K562 (cell line): ENCODE measurements at regions not wholly inside any gene's neighbourhood (a gene's known extent, or its start where the extent isn't known, plus 50 kb on each side); places are given as distances from the start of the nearest gene placed in this dataset.

Source experiments
- E4F1 ChIP-seq: fragments of 250-450 bp; sonication (Bioruptor Pico); IDR thresholded peaks from 2 replicates; pipeline ENCODE4 v1.5.0; 2021; ENCODE audit warnings: mild to moderate bottlenecking, borderline replicate concordance
- GTF2A2 ChIP-seq: IDR thresholded peaks from 2 replicates; pipeline ENCODE4 v1.6.1; 2016; ENCODE audit warnings: mild to moderate bottlenecking, missing genetic modification characterization, missing compliant biosample characterization
- MTA3 ChIP-seq: fragments of 450-650 bp; formaldehyde crosslinking; IDR thresholded peaks from 2 replicates; pipeline ENCODE4 v1.6.1; 2017; ENCODE audit warnings: mild to moderate bottlenecking, borderline replicate concordance
- NELFE ChIP-seq: IDR thresholded peaks from 2 replicates; pipeline ENCODE4 v1.6.1; 2011; ENCODE audit warnings: mild to moderate bottlenecking; ENCODE audit not compliant: insufficient read depth, insufficient read length
- RBM25 ChIP-seq: fragments of 200-400 bp; formaldehyde crosslinking; IDR thresholded peaks from 2 replicates; pipeline ENCODE4 v1.6.1; 2018; ENCODE audit warnings: low read length, low read depth, moderate library complexity; ENCODE audit not compliant: severe bottlenecking
- SMARCE1 ChIP-seq: fragments of 450-650 bp; IDR thresholded peaks from 2 replicates; pipeline ENCODE4 v1.7.1; 2016; ENCODE audit warnings: mild to moderate bottlenecking
- SRSF1 ChIP-seq: fragments of 200-400 bp; formaldehyde crosslinking; IDR thresholded peaks from 2 replicates; pipeline ENCODE4 v1.6.1; 2017; ENCODE audit warnings: mild to moderate bottlenecking, low read depth, low read length, moderate library complexity
- TRIM24 ChIP-seq, 2 experiments: fragments of 450-650 bp; IDR thresholded peaks; 2 replicates each; pipeline ENCODE4 v1.6.1; 2016
- ZBTB1 ChIP-seq: sonication (generic); formaldehyde crosslinking; IDR thresholded peaks from 2 replicates; pipeline ENCODE4 v1.8.1; 2023; ENCODE audit warnings: missing genetic modification reagents, low read depth, mild to moderate bottlenecking, borderline replicate concordance
- ZFP91 ChIP-seq: sonication (generic); formaldehyde crosslinking; IDR thresholded peaks from 2 replicates; pipeline ENCODE4 v1.8.0; 2022; ENCODE audit warnings: mild to moderate bottlenecking, missing genetic modification reagents
- ZNF133 ChIP-seq: fragments of 250-450 bp; sonication (Bioruptor Pico); IDR thresholded peaks from 2 replicates; pipeline ENCODE4 v1.4.0; 2020; ENCODE audit warnings: mild to moderate bottlenecking
- TF ChIP-seq, protein P1 (sequence below): sonication (generic); formaldehyde crosslinking; IDR thresholded peaks from 2 replicates; pipeline ENCODE4 v1.4.0; 2020; ENCODE audit warnings: mild to moderate bottlenecking, missing genetic modification reagents
- TF ChIP-seq, protein P2 (sequence below): fragments of 250-450 bp; sonication (Bioruptor Pico); IDR thresholded peaks from 2 replicates; pipeline ENCODE4 v1.5.1; 2021; ENCODE audit warnings: mild to moderate bottlenecking
- TF ChIP-seq, protein P3 (sequence below): fragments of 250-450 bp; sonication (Bioruptor Pico); IDR thresholded peaks from 2 replicates; pipeline ENCODE4 v1.8.0; 2021; ENCODE audit warnings: mild to moderate bottlenecking, moderate library complexity

DNA sequence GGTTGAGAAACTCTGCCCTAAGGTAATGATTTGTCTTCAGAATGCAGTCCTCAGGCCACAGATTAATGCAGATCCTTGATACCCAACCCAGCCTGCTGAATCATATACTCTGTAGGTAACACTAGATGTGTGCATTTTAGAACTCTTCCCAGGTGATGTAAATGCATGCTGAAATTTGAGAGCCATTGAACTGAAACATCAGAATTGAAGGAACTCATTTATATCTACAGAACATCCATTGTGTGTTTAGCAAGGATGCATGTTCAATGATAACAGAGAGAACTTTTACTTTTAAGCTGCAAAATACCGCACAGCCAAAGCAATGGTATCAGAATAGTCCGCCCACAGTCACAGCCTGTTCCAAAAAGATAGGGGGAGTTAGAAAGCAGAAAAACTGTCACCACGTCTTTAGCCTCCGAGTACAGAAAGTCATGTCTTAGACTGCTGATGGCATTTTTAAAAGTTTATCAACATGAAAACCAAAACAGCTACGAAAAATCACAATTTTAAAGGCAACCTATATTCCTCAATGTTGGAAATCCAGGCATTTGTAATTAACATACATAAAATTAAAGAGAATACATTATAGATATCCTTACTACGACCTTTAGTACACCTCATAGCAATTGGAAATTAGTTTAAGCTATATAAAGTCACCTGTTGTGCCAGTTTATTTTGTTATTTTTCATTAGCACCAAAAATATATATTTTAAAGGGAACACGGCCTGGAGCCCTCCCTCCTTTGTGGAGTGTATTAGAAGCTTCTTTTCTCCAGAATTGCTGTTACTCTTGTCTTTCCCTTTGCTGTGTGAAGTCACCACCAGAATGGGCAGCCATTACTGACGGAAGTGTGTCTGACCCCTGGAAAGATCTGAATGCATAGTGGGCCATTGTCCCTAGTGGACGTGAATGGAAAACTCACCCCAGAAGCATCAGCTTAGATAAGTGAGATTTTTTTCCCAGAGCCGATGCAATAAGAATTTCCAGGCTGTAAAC lies 65.8 kb upstream of the PRKAR2B start (continued):
- 0 out of 2 replicates have a peak, but pooled peaks have one; percentile 52 for TF ChIP-seq ZFP91 (CRISPR knock-in tag)
- TF ChIP-seq ZBTB1 (CRISPR knock-in tag), result no peak
- TF ChIP-seq MTA3, result peak; percentile 74
- no peak for TF ChIP-seq NELFE
- no peak for TF ChIP-seq E4F1 (CRISPR knock-in tag)
- TF ChIP-seq, protein P1, sequence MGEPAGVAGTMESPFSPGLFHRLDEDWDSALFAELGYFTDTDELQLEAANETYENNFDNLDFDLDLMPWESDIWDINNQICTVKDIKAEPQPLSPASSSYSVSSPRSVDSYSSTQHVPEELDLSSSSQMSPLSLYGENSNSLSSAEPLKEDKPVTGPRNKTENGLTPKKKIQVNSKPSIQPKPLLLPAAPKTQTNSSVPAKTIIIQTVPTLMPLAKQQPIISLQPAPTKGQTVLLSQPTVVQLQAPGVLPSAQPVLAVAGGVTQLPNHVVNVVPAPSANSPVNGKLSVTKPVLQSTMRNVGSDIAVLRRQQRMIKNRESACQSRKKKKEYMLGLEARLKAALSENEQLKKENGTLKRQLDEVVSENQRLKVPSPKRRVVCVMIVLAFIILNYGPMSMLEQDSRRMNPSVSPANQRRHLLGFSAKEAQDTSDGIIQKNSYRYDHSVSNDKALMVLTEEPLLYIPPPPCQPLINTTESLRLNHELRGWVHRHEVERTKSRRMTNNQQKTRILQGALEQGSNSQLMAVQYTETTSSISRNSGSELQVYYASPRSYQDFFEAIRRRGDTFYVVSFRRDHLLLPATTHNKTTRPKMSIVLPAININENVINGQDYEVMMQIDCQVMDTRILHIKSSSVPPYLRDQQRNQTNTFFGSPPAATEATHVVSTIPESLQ (CRISPR knock-in tag), result no peak
- TF ChIP-seq, protein P2, sequence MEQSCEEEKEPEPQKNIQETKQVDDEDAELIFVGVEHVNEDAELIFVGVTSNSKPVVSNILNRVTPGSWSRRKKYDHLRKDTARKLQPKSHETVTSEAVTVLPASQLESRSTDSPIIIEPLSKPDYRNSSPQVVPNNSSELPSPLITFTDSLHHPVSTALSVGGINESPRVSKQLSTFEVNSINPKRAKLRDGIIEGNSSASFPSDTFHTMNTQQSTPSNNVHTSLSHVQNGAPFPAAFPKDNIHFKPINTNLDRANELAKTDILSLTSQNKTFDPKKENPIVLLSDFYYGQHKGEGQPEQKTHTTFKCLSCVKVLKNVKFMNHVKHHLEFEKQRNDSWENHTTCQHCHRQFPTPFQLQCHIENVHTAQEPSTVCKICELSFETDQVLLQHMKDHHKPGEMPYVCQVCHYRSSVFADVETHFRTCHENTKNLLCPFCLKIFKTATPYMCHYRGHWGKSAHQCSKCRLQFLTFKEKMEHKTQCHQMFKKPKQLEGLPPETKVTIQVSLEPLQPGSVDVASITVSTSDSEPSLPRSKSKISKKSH (CRISPR knock-in tag), result no peak
- no peak for TF ChIP-seq ZNF133 (CRISPR knock-in tag)
- no peak for TF ChIP-seq SRSF1
- TF ChIP-seq GTF2A2 (tag), result peak; percentile 51; the same call in 1 of the 2 replicates
- no peak for TF ChIP-seq RBM25
- TF ChIP-seq, protein P3, sequence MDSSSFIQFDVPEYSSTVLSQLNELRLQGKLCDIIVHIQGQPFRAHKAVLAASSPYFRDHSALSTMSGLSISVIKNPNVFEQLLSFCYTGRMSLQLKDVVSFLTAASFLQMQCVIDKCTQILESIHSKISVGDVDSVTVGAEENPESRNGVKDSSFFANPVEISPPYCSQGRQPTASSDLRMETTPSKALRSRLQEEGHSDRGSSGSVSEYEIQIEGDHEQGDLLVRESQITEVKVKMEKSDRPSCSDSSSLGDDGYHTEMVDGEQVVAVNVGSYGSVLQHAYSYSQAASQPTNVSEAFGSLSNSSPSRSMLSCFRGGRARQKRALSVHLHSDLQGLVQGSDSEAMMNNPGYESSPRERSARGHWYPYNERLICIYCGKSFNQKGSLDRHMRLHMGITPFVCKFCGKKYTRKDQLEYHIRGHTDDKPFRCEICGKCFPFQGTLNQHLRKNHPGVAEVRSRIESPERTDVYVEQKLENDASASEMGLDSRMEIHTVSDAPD (CRISPR knock-in tag), result no peak
- peak; percentile 93 for TF ChIP-seq SMARCE1
- TF ChIP-seq TRIM24 (IDR thresholded peaks at IDR 0.05), result peak; percentile 95 to 96
